Epithelial cell of proximal tubule (primary cell): ENCODE measurements at regions not wholly inside any gene's neighbourhood (a gene's known extent, or its start where the extent isn't known, plus 50 kb on each side); places are given as distances from the start of the nearest gene placed in this dataset.
A peak's percentile ranks its signal among the peaks of the same experiment; 100 is the strongest.
"Not testable (repeated sequence)": the region's sequence is repeated elsewhere in the genome, so short reads cannot be mapped to it uniquely, and the experiment has no call there.

ENCODE experiments used
- DNase-seq: peaks from one replicate; pipeline ENCODE4 v3.0.0-alpha.2; 2011; ENCODE audit warnings: low read depth
- H3K4me3 ChIP-seq: 2 replicates; pipeline ENCODE4 v1.5.1; 2011; ENCODE audit warnings: low read depth, mild to moderate bottlenecking, low read length
- TF ChIP-seq, protein P1 (sequence below): conservative IDR thresholded peaks from 2 replicates; pipeline ENCODE4 v1.5.1; 2012; ENCODE audit warnings: low read depth, mild to moderate bottlenecking, low read length

DNA sequence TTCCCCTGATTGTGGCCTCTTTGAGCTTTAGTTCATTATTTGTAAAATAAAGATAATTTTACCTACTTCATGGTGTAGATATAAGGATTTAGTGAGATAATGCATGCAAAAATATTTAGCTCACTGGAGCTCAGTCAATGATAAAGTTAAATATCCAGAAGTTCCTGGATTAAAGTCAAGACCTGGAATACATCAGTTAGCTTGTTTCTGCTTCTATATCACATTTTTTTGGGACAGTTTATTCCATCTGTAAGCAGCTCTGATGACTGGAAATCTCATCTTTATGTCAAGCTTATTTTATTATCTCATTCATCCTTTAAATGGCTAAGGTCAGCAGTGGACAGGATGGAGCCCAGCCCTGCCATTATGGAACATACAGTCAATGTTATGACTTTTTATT is 152.0 kb downstream of the EVA1A start:
- TF ChIP-seq, protein P1, sequence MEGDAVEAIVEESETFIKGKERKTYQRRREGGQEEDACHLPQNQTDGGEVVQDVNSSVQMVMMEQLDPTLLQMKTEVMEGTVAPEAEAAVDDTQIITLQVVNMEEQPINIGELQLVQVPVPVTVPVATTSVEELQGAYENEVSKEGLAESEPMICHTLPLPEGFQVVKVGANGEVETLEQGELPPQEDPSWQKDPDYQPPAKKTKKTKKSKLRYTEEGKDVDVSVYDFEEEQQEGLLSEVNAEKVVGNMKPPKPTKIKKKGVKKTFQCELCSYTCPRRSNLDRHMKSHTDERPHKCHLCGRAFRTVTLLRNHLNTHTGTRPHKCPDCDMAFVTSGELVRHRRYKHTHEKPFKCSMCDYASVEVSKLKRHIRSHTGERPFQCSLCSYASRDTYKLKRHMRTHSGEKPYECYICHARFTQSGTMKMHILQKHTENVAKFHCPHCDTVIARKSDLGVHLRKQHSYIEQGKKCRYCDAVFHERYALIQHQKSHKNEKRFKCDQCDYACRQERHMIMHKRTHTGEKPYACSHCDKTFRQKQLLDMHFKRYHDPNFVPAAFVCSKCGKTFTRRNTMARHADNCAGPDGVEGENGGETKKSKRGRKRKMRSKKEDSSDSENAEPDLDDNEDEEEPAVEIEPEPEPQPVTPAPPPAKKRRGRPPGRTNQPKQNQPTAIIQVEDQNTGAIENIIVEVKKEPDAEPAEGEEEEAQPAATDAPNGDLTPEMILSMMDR, result no peak
- no peak overlapping the region for H3K4me3 ChIP-seq
- DNase-seq, result no peak

DNA sequence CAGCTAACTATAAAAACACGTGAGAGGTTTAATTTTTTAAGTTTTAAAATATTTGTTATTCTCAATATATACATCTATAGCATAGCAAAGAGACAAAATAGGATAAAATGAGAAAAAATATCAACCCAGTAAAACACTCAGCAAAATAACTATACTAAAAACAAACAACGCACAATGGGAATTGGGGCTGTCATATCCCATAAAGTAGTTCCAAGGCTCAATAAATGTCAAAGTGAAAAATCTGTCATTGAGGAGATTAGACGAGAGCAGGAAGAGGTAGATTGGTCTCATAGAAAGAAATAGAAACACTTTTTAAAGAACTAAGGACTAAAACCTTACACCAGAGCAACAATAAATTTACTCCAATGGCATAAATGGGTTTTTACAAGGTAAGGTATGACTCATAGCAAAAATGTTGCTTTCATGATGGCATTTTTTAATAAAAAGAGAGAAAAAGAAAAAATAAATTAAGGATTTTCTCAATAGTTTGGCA is 153.7 kb downstream of the EVA1A start:
- no peak for DNase-seq
- no peak overlapping the region for H3K4me3 ChIP-seq
- TF ChIP-seq, protein P1, result no peak

DNA sequence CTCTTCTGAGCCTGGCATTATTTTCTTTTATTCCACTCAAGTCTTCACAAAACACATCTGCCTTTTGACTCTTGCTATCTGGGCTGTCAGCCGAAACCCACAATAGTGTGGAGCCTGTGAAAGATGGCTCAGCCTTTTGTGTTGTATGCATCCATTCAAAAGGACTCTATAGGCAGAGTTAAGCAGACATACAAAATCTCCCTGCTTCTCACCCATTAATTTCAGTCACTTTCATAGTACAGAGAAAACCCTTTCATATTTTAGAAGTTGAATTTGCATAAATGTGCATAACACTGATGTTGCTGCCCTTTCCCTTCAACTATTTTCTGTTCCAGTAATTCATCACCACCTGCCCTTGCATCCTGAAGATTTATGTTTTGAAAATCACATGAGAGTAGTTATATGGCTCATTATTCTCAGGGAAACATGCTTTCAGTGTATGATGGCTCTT is 154.6 kb downstream of the EVA1A start:
- TF ChIP-seq, protein P1, result no peak
- no peak for DNase-seq
- no peak overlapping the region for H3K4me3 ChIP-seq

DNA sequence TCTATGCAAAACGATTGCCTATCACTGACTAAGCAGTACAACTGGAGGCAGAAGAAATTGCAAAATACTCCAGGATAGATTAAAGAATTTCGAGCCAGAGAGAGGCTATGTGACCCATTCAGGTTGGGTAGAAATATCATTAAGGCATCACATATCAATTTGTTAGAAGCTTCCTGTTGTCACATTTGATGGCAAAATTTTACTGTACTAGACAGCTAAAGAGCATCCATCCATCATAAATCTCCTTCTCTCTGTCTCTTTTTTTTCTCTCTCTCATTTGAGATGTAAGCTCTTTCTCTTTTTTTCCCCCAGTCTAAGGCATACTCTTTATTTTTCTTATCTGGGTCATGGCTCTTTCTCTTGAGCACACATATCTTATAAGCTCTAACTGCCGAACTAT is 155.7 kb downstream of the EVA1A start:
- TF ChIP-seq, protein P1, result no peak
- H3K4me3 ChIP-seq, result no peak overlapping the region
- DNase-seq, result no peak

DNA sequence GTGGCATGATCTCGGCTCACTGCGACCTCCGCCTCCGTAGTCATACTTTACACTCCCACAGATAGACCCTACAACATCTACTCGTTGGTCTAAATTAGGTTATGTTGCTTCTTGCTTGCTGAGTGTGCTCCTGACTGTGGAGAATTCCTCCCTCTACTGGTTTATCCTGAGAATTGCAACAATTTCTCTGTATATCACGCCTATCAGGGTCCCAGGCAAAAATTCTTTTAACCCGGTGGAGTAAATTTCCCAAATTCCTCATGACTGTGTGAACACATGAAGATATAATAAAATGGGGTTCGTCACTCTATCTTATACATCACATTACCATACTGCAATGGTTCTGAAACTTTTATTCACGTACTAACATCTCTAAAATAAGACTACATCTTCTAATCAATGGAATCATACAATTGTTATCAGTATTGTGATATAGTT is 156.7 kb downstream of the EVA1A start:
- no peak overlapping the region for H3K4me3 ChIP-seq
- no peak for DNase-seq
- TF ChIP-seq, protein P1, result peak; percentile 87

DNA sequence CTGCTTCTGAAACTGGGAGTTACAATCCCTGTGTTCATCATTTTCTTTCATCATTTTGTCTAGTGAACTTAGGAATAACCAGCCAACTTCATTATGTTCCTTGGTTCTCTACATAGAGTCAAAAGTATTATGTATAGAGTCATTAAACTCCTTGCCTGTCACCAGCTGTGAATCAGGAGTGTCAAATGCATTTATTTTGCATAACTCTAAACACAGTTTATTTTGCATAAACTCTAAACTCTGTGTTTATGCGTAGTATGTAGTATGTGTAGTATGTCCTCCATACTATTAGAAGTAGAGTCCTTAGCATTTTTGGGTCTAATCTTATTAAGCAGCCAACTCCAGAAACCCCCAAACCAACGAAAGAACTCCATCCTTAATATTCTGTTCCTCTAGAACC is 164.4 kb downstream of the EVA1A start:
- TF ChIP-seq, protein P1, result no peak
- H3K4me3 ChIP-seq, result no peak overlapping the region
- DNase-seq, result no peak

DNA sequence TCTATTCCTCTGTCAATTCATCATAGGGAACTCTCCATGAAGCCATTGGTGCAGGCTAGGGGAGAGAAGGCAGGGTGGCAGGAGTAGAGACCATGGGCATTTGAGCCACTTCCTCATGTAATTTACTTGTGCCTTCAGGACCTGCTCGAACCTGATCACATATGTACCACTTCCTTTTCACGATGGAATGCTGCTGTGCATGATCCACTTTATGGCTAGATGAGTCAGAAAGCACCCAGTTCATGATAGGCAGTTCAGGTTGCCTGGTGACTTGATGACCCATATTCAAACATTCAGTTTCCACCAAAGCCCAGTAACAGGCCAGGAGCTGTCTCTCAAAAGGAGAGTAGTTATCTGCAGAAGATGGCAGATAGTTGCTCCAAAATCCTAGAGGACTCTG is 166.0 kb downstream of the EVA1A start:
- H3K4me3 ChIP-seq, DNase-seq: not testable (repeated sequence)
